ENCODE measurements at regions not wholly inside any gene's neighbourhood (a gene's known extent, or its start where the extent isn't known, plus 50 kb on each side); places are given as distances from the start of the nearest gene placed in this dataset.

DNA sequence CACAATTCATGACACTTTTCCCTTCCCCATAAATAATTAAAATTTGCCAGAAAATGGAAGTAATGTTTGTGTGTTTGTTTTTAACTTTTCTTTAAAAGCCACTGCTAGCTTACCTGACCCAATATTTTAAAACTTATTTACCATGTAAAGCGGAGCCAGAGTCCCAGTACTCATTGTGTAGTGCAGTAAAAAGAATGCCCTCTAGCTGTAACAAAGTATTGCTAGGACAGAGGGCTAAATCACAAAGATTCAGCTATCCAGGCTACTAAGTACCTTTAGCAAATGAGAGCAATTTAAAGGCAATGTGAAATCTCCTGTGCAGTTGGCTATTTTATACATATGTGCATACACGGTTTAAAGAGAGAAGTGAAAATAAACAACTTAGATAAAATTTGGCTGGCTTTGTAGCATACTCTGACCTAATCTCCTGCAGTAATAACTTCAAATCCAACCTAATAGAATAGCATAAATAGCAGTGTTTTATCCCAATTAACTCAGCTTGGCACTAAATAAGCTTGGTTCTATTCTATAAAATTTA is 997.4 kb upstream of the PIK3C3 start:
- FAIRE-seq (peak; percentile 7), ATAC-seq (no peak; the same call in 2 of the 3 replicates), DNase-seq (ENCODE audit: low read depth, low spot score) (no peak)
- in situ Hi-C loops (cut with MboI) (no loop called here), intact Hi-C loops (cut with micrococcal nuclease; ENCODE audit: unreplicated experiment) (no loop called here)
- no peaks in the 10 kb centered on the region for H3K4me1 ChIP-seq (ENCODE audit: control insufficient read depth, insufficient read depth, low read length)
- SMC1A ChIA-PET (ENCODE audit: uncharacterized antibody, unreplicated experiment) = interaction anchor here (0.7 to 1.4 kb wide), 3 partner anchors 12 to 37 kb away, joined by 3 read pairs; no protein-coding TSS in a partner anchor
- H3K79me2 ChIP-seq (ENCODE audit: control insufficient read depth, insufficient read depth, low read length) = no peaks in the 10 kb centered on the region
- WGBS (ENCODE audit: insufficient coverage, insufficient replicate concordance, low lambda C conversion rate, missing lambda C conversion rate) = 0% methylated on average over 2 of the region's 2 CpGs
- H3K27me3 ChIP-seq (replicated peaks in 1 of 2; ENCODE audit: control insufficient read depth in 2 of 2, insufficient read depth in 2 of 2, low read length in 1 of 2) = no peaks in the 10 kb centered on the region
- no peak overlapping the region for H3K4me3 ChIP-seq
- H3K9ac ChIP-seq (ENCODE audit: control insufficient read depth, insufficient read depth, low read length) = no peak overlapping the region
- RAD21 ChIA-PET (ENCODE audit: unreplicated experiment) = interaction anchor here (0.8 kb wide), 1 partner anchor 22 kb away, joined by 3 read pairs; no protein-coding TSS in a partner anchor
- H4K20me1 ChIP-seq (ENCODE audit: control insufficient read depth, insufficient read depth) = no peaks in the 10 kb centered on the region
- no peak overlapping the region for H3K27ac ChIP-seq (ENCODE audit: control insufficient read depth, insufficient read depth)
- CTCF ChIA-PET = interaction anchor here (0.7 to 1.0 kb wide), 4 partner anchors 23 to 99 kb away, joined by 3 to 4 read pairs (median 3); no protein-coding TSS in a partner anchor
- no peaks in the 10 kb centered on the region for H3K36me3 ChIP-seq (ENCODE audit: control insufficient read depth in 2 of 2, insufficient read depth in 2 of 2, low read length in 1 of 2)
- no peak overlapping the region for H3K4me2 ChIP-seq (ENCODE audit: control insufficient read depth, insufficient read depth)
- no peaks in the 10 kb centered on the region for H3K9me3 ChIP-seq (replicated peaks; ENCODE audit: control insufficient read depth, insufficient read depth, low read length)
- no peak overlapping the region for H2AFZ ChIP-seq (ENCODE audit: control insufficient read depth, low read depth, low read length)
- BruUV-seq (replicated peaks) = no TSS peak
- POLR2A ChIA-PET = no interaction called here
- TF ChIP-seq, protein P1, sequence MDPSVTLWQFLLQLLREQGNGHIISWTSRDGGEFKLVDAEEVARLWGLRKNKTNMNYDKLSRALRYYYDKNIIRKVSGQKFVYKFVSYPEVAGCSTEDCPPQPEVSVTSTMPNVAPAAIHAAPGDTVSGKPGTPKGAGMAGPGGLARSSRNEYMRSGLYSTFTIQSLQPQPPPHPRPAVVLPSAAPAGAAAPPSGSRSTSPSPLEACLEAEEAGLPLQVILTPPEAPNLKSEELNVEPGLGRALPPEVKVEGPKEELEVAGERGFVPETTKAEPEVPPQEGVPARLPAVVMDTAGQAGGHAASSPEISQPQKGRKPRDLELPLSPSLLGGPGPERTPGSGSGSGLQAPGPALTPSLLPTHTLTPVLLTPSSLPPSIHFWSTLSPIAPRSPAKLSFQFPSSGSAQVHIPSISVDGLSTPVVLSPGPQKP (IDR thresholded peaks at IDR 0.05; ENCODE audit: low read depth, low read length) = no peak
- TF ChIP-seq TCF3 (IDR thresholded peaks at IDR 0.05; ENCODE audit: borderline replicate concordance, insufficient read depth, low read depth, low read length) = no peak
- TF ChIP-seq TBL1XR1 (IDR thresholded peaks at IDR 0.05; ENCODE audit: low read depth, low read length) = no peak
- no peak for TF ChIP-seq SREBF2 (IDR thresholded peaks at IDR 0.05; ENCODE audit: low read length)
- no peak for TF ChIP-seq NFXL1 (IDR thresholded peaks at IDR 0.05; ENCODE audit: borderline replicate concordance)
- no peak for TF ChIP-seq NFYA (IDR thresholded peaks at IDR 0.05; ENCODE audit: borderline replicate concordance, low read depth, low read length)
- TF ChIP-seq ZNF24 (IDR thresholded peaks at IDR 0.05) = no peak
- TF ChIP-seq BMI1 (IDR thresholded peaks at IDR 0.05; ENCODE audit: borderline replicate concordance) = no peak
- no peak for TF ChIP-seq EP300 (IDR thresholded peaks at IDR 0.05; ENCODE audit: borderline replicate concordance in 1 of 2, control insufficient read depth in 1 of 2, low read depth in 2 of 2, low read length in 2 of 2)
- TF ChIP-seq, protein P2, sequence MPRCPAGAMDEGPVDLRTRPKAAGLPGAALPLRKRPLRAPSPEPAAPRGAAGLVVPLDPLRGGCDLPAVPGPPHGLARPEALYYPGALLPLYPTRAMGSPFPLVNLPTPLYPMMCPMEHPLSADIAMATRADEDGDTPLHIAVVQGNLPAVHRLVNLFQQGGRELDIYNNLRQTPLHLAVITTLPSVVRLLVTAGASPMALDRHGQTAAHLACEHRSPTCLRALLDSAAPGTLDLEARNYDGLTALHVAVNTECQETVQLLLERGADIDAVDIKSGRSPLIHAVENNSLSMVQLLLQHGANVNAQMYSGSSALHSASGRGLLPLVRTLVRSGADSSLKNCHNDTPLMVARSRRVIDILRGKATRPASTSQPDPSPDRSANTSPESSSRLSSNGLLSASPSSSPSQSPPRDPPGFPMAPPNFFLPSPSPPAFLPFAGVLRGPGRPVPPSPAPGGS (IDR thresholded peaks at IDR 0.05; ENCODE audit: borderline replicate concordance, insufficient read depth, low read depth, low read length, poor library complexity, severe bottlenecking) = no peak
- TF ChIP-seq, protein P3, sequence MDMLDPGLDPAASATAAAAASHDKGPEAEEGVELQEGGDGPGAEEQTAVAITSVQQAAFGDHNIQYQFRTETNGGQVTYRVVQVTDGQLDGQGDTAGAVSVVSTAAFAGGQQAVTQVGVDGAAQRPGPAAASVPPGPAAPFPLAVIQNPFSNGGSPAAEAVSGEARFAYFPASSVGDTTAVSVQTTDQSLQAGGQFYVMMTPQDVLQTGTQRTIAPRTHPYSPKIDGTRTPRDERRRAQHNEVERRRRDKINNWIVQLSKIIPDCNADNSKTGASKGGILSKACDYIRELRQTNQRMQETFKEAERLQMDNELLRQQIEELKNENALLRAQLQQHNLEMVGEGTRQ (IDR thresholded peaks at IDR 0.05; ENCODE audit: borderline replicate concordance, low read depth, low read length) = no peak

Measured in GM12878 (cell line).